HL-60/S4 treated with retinoic acid at 250 ng/mL for 4 days and 3 days (cell line): ENCODE measurements at regions not wholly inside any gene's neighbourhood (a gene's known extent, or its start where the extent isn't known, plus 50 kb on each side); places are given as distances from the start of the nearest gene placed in this dataset.
"Not testable (repeated sequence)": the region's sequence is repeated elsewhere in the genome, so short reads cannot be mapped to it uniquely, and the experiment has no call there.

Source experiments
- in situ Hi-C: fragments of 300-500 bp; cut with MboI; formaldehyde crosslinking; loops from 2 replicates; pipeline ENCODE4 v1.7.0; 2022; ENCODE audit warnings: low sequenced_read_pairs

DNA sequence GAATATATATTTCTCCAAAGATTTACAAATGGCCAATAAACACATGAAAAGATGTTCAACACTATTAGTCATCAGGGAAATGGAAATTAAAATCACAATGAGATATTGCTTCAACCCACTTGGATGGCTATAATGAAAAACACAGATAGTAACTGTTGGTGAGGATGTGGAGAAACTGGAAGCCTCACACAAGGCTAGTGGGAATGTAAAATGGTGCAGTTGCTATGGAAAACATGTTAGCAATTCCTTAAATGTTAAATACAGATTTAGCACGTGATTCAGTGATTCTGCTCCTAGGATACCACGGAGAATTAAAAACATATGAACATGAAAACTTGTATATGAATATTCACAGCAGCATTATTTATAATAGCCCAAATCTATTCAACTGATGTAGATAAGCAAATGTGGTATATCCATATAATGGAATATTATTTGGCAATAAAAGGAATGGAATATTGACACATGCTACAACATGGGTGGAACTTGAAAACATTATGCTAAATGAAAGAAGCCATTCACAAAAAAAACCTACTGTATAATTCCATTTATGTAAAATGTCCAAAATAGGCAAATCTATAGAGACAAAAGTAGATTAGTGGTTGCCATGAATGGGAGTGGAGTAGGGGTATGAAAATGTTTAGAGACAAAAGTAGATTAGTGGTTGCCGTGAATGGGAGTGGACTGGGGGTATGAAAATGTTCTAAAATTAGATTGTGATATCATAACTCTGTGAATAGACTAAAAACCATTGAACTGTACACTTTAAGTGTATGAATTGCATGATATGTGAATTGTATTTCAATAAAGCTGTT is 227.1 kb upstream of the DDHD1 start:
- in situ Hi-C loops: no loop called here

GRCh38 chr14:53378142-53378541 is 225.0 kb upstream of the DDHD1 start:
- in situ Hi-C loops: no loop called here

- in situ Hi-C loops: no loop called here
Observed at GRCh38 chr14:53376064-53376463, 222.9 kb upstream of the DDHD1 start.

DNA sequence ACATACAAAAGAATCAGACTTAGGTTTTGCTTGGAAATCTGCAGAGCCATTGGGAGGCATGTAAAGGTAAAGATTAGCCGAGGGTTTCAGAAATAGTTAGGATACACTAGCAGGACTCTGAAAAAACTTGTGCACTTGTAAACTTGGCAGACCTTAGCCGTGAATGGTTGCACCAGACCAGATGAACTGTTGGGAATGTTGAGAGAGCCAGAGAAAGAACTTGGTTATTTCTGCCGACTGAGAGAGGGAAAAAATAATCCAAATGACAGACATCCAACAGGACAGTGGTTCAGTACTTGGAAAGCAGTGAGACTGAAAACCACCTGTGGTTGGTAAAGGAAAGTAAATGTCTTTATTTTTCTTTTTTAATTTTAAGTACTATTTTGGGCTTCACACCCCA is 222.5 kb upstream of the DDHD1 start:
- in situ Hi-C loops: no loop called here

DNA sequence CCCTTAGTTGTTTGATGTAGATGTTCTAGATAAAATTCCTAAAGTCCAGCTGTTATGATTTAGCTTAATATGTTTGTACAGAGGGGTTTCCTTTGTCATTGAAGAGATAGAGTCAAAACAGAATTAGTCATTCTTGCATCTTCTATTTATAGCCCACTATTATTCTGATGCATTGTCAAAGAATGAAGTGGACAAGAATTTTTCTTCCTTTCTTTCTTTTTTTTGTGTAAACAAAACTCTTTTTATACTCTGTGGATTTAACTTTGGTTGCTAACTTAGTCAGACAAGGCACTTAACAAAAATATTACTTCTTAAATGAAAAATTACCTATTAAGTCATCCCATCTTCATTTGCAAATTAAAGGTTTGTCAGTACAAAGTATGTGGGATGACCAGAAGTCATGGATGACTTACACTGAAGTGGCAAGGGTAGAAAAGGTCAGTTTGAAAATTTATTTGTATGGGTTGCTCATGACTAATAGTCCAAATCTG is 215.6 kb upstream of the DDHD1 start:
- in situ Hi-C loops: no loop called here

DNA sequence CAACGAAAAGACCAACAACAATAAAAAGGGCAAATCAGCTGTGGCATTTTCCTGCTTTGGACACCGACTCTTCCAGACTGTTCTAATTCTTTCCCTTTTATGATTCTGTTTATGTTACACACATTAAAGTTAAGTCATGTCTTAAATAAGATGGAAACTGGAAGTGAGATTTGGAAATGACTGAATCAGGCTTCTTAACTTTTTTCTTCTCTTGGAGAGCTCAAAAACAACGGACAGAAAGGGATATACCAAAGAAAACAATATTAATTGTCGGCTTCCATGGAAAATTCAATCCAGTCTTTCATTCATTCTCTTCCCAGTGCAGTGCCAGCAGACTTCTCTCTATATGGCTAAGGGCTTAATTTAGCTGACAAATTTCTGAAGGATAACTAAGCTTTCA is 214.9 kb upstream of the DDHD1 start:
- in situ Hi-C loops: no loop called here

DNA sequence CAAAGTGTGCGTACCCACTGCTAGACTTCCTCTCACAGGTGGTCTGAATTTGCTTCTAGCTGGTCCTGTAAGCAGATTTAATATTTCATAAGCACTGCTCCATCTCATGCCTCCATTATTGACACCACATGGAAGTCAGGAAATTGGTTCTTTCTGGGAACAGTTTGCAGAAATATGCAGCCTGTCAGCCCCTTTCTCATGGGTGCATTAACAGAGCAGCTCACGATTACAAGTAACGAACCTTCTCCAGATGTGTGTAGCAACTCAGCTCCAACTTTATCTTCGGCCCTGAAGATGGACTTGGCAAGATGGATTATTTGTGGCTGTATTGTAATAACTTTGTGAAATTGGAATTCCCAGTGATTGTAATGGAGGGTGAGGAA is 214.5 kb upstream of the DDHD1 start:
- in situ Hi-C loops: no loop called here

- in situ Hi-C loops: no loop called here
Observed at GRCh38 chr14:53365486-53366130, 212.5 kb upstream of the DDHD1 start.

DNA sequence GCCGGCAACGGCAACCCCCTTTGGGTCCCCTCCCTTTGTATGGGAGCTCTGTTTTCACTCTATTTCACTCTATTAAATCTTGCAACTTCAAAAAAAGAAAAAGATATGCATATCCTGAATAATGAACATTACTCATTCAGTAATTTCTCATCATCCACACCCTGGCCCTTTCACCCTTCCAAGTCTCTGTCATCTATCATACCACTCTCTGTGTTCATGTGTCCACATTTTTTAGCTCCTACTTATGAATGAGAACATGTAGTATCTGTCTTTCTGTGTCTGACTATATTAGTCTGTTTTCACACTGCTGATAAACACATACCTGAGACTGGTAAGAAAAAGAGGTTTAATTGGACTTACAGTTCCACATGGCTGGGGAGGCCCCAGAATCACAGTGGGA is 209.8 kb upstream of the DDHD1 start:
- in situ Hi-C loops: not testable (repeated sequence)

- in situ Hi-C loops: no loop called here
Observed at GRCh38 chr14:53360829-53361228, 207.7 kb upstream of the DDHD1 start.

- in situ Hi-C loops: no loop called here
Observed at GRCh38 chr14:53358166-53358565, 205.0 kb upstream of the DDHD1 start.

DNA sequence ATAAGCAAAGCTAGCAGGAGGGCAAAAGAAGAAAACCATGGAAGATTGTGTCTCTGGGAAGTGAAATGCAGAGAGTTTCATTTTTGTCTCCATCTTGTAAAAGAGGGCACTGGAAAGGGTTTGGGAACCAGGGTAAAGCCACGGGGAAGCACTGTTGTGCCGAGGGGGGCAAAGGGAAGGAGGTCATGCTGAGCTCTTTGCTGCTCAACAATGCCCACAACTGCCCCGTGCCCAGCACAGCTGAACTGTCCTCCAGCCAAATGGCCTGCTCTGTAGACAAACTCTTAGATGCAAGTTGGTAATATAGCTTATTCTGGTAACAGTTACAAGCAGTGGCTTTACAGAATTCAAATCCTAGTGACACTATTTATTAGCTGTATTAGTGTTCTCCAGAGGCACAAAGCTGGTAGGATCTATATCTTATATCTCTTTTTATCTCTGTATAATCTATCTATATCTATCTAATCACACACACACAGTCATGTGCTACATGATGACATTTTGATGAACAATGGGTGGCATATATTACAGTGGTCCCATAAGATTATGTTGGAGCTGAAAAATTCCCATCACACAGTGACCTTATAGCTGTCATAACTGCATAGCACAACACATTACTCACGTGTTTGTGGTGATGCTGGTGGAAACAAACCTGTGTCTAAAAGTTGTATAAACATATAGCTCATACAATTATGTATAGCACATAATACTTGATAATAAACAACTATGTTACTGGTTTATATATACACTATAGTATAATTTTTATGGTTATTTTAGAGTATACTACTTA is 203.4 kb upstream of the DDHD1 start:
- in situ Hi-C loops: no loop called here

- in situ Hi-C loops: no loop called here
Observed at GRCh38 chr14:53355581-53356112, 202.5 kb upstream of the DDHD1 start.

GRCh38 chr14:53354336-53354735 is 201.2 kb upstream of the DDHD1 start:
- in situ Hi-C loops: no loop called here

GRCh38 chr14:53350866-53351265 is 197.7 kb upstream of the DDHD1 start:
- in situ Hi-C loops: no loop called here

DNA sequence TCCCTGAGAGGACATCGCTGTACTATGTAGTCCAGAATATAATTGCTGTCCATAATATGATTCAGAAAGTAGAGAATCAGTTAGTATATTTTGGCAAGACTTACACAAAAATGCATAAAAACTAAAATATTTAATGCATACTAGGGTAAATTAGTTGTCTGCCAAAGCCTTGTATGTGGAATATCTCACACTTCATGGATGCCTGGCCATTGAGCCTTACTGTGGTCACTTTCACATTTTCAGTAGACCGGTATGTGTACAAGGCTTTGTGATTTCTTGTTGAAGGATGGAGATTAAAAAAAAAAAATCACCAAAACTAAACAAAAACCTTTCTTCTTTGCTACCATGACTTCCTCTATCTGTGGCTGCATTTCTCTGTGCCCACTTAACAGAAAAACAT is 197.3 kb upstream of the DDHD1 start:
- in situ Hi-C loops: no loop called here

DNA sequence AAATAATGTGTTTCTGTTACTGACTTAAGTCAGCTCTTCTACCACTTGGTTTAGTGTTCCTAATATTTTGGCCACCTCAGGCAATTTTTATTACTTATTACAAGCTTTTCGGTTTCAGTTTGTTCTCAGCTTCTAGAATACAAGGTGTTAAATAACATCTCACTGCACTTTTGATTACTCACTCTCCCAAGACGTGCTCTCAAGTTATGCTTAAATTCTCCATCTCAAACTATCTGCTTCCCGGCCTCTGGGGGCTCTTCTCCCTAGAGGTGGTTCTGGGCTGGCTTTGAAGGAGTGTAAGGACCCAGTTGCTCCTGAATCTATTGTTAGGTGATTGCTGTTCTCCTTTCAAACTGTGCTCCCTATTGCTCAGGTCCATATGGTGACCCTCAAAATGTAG is 193.9 kb upstream of the DDHD1 start:
- in situ Hi-C loops: no loop called here

DNA sequence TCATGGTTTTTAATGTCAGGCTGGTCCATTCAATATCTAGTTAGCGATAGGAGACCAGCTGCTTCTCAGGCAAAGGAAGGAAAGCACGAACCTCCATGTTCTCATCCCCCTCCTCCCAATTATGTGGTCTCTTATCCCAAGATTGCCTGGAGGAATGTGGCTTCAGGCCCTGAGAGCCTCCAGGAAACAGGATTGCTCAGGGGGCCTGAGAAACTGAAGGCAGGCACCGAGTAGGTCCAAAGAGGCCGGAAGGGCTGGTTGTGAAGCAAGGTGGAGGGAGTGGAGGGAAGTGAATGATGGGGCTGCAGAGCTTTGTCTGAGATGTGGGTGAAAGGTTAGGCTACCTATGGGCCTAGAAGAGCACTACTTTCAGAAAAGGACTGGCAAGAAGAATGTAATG is 188.2 kb upstream of the DDHD1 start:
- in situ Hi-C loops: no loop called here

DNA sequence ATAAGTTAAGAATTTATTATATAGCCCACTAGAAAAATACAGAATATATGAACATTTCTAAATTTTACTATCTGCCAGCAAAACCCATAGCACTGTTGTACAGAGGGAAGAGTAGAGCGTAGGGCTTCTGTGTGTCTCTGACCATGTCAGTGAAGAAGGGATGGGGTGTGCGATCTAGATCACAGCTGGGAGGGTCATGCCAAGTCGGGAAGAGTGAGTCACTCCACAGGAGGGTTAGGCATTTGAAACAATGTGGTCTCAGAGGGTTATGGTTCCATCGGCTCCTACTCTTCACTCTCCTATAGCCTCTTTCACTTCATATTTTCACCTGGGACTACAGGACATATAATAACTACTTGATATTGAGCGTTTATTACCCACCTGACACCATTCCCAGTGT is 185.1 kb upstream of the DDHD1 start:
- in situ Hi-C loops: no loop called here

DNA sequence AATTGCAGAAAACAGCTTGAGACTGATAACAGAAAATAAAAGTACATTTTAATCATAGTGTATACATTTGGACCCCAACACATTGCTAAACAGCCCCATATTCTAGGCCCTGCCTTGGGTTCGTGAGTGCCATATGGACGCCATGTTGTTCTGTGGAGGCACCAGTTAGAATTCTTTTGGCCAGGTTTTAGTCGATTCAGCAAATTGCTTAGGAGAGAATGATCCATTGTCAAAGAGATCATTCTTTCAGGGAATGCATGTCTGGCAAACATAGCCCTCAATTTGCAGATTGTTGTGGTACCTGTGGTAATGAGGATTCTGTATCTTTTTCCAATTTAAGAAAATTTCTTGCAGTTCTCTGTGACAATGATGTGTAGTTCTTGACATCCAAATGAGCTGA is 183.6 kb upstream of the DDHD1 start:
- in situ Hi-C loops: no loop called here

DNA sequence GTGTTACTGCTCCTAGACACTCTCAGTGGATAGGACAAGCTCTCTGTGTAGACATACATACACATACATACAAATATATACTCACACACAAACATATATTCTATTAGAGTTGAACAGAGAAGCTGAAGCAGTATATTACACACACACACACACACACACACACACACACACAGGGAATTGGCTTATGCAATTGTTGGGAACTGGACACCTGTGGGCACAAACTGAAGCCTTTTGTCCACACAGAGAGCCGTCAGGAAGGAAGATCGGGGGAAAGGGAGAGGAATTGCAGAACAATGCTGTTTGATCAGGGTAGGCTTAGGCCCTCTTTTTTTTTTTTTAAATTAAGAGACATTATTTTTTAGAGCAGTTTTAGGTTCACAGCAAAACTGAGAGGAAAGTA is 180.7 kb upstream of the DDHD1 start:
- in situ Hi-C loops: no loop called here
